ENCODE measurements at regions not wholly inside any gene's neighbourhood (a gene's known extent, or its start where the extent isn't known, plus 50 kb on each side); places are given as distances from the start of the nearest gene placed in this dataset.

- TF ChIP-seq EP300 (IDR thresholded peaks at IDR 0.05): no peak
- TF ChIP-seq CTCF (IDR thresholded peaks at IDR 0.05): no peak
These were observed 345.1 kb downstream of the FAT3 start for GRCh38 chr11:92569726-92570125.
